Muscle of back (tissue), 3 donors: ENCODE measurements at regions not wholly inside any gene's neighbourhood (a gene's known extent, or its start where the extent isn't known, plus 50 kb on each side); places are given as distances from the start of the nearest gene placed in this dataset.

ENCODE experiments used
- DNase-seq, 3 donors: peaks; one replicate each; pipeline versions ENCODE4 v3.0.0 to v3.0.0-alpha.2; 2013

- no peak for DNase-seq
Measured at GRCh38 chr2:138176862-138177439, 212.7 kb downstream of the HNMT start.

GRCh38 chr2:138177693-138178092 lies 213.4 kb downstream of the HNMT start:
- DNase-seq = no peak

- no peak for DNase-seq
Measured at GRCh38 chr2:138180692-138181386, 216.6 kb downstream of the HNMT start.

- no peak for DNase-seq
Measured at GRCh38 chr2:138182250-138182936, 218.1 kb downstream of the HNMT start.

- DNase-seq = peak; percentile 21 to 69 (median 34)
Measured at GRCh38 chr2:138182937-138183312, 218.7 kb downstream of the HNMT start.

GRCh38 chr2:138183705-138184104 lies 219.4 kb downstream of the HNMT start:
- DNase-seq = no peak

- DNase-seq = no peak
Measured at GRCh38 chr2:138184428-138184827, 220.2 kb downstream of the HNMT start.

- no peak for DNase-seq
Measured at GRCh38 chr2:138185827-138186226, 221.6 kb downstream of the HNMT start.

- DNase-seq = no peak
Measured at GRCh38 chr2:138187221-138187620, 222.9 kb downstream of the HNMT start.

- DNase-seq = no peak
Measured at GRCh38 chr2:138190999-138191398, 226.7 kb downstream of the HNMT start.

- no peak for DNase-seq
Measured at GRCh38 chr2:138193416-138194213, 229.3 kb downstream of the HNMT start.

GRCh38 chr2:138201286-138201685 lies 237.0 kb downstream of the HNMT start:
- DNase-seq = no peak

GRCh38 chr2:138202762-138203161 lies 238.5 kb downstream of the HNMT start:
- no peak for DNase-seq

- no peak for DNase-seq
Measured at GRCh38 chr2:138205281-138205680, 241.0 kb downstream of the HNMT start.

- no peak for DNase-seq
Measured at GRCh38 chr2:138207074-138207930, 243.0 kb downstream of the HNMT start.

- DNase-seq = no peak
Measured at GRCh38 chr2:138209009-138209408, 244.7 kb downstream of the HNMT start.

- DNase-seq = no peak
Measured at GRCh38 chr2:138210487-138210886, 246.2 kb downstream of the HNMT start.

GRCh38 chr2:138212434-138212833 lies 248.2 kb downstream of the HNMT start:
- no peak for DNase-seq

GRCh38 chr2:138213084-138213483 lies 248.8 kb downstream of the HNMT start:
- DNase-seq = no peak

GRCh38 chr2:138213624-138214023 lies 249.4 kb downstream of the HNMT start:
- no peak for DNase-seq

GRCh38 chr2:138215958-138216357 lies 251.7 kb downstream of the HNMT start:
- no peak for DNase-seq
